Uterus (tissue), 3 donors: ENCODE measurements at regions not wholly inside any gene's neighbourhood (a gene's known extent, or its start where the extent isn't known, plus 50 kb on each side); places are given as distances from the start of the nearest gene placed in this dataset.

ENCODE experiments used
- DNase-seq, 2 donors: peaks; one replicate each; pipeline ENCODE4 v3.0.0-alpha.2; 2019 to 2020
- H3K27ac ChIP-seq, 2 donors: fragments of 200-600 bp; sonication (generic); 1 replicate in 1 of 2; 2 replicates in 1 of 2; pipeline ENCODE4 v1.5.1; 2016 to 2018
- H3K27me3 ChIP-seq, 2 donors: fragments of 200-600 bp; sonication (generic); one replicate each; pipeline ENCODE4 v1.5.1; 2018 to 2019; ENCODE audit warnings: control low read depth in 1 of 2
- H3K36me3 ChIP-seq, 2 donors: fragments of 200-600 bp; sonication (generic); one replicate each; pipeline ENCODE4 v1.5.1; 2019; ENCODE audit warnings: control low read depth in 1 of 2
- H3K4me1 ChIP-seq, 2 donors: fragments of 200-600 bp; sonication (generic); one replicate each; pipeline ENCODE4 v1.5.1; 2018 to 2019; ENCODE audit warnings: control low read depth in 1 of 2
- H3K4me3 ChIP-seq, 2 donors: fragments of 200-600 bp; sonication (generic); 1 replicate in 1 of 2; 2 replicates in 1 of 2; pipeline ENCODE4 v1.5.1; 2018 to 2019; ENCODE audit warnings: mild to moderate bottlenecking in 1 of 2
- H3K9me3 ChIP-seq, 2 donors: fragments of 200-600 bp; sonication (generic); one replicate each; pipeline ENCODE4 v1.5.1; 2019; ENCODE audit warnings: control low read depth in 1 of 2
- POLR2A ChIP-seq, 2 donors: fragments of 450-650 bp; IDR thresholded peaks; one replicate each; pipeline ENCODE4 v1.6.1; 2016; ENCODE audit warnings: antibody characterized with exemption in 2 of 2, mild to moderate bottlenecking in 1 of 2, moderate library complexity in 1 of 2
- intact Hi-C: fragments of 100-400 bp; cut with DNase I; formaldehyde crosslinking; loops from one replicate; pipeline ENCODE4 v1.15.1; 2023; ENCODE audit warnings: low total_unique reads
- TF ChIP-seq, protein P1 (sequence below), 4 experiments: fragments of 200-600 bp in 2 of 4; fragments of 450-650 bp in 2 of 4; sonication (generic) in 2 of 4; IDR thresholded peaks; one replicate each; pipeline ENCODE4 v1.5.1; 2016 to 2019; ENCODE audit warnings: antibody characterized with exemption in 4 of 4, mild to moderate bottlenecking in 2 of 4, moderate library complexity in 1 of 4
- donor health status: DM: yes; HTN: yes; CAD: no.

DNA sequence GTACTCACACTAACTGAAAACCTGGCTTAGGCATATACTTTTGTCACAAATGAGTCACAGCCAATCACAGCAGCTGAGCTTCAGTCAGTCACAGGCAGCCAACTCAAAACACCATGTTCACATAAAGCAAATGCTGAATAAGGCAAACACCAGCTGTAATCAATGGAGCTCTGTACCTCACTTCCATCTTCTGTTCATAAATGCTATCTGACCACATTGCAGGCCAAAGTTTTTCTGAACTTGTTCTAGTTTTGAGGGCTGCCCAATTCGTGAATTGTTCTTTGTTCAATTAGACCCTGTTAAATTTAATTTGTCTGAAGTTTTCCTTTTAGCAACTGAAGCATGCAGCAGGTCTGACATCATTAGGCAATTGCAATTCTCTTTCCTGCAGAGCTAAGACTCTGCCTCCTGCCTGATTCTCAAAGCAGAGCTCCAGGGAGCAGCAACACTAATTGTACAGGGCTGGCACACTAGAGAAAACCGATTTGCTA is 129.9 kb downstream of the WIF1 start:
- no peak overlapping the region for H3K27ac ChIP-seq

DNA sequence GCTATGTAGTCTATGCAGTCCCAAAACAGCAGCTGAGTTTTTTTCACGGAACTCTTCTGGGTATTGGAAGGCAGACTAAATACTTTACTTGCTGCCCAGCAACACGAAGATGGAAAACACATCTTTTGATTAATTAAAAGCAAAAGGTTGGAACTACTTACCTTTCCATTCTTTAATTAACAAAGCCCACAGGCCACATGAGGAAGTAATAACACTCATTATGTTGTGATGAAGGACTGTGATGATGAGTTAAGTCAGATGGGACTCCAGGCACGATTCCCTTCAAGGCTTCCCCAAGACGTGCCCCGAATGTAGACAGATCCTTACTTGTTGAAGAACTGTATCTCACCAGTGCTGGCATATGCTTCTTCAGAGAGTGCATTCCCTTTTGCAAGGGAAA is 129.0 kb downstream of the WIF1 start:
- H3K27ac ChIP-seq: no peak overlapping the region
- intact Hi-C loops: no loop called here
- no peaks in the 10 kb centered on the region for H3K4me1 ChIP-seq
- no peaks in the 10 kb centered on the region for H3K9me3 ChIP-seq
- TF ChIP-seq POLR2A (IDR thresholded peaks at IDR 0.05): no peak
- TF ChIP-seq, protein P1, sequence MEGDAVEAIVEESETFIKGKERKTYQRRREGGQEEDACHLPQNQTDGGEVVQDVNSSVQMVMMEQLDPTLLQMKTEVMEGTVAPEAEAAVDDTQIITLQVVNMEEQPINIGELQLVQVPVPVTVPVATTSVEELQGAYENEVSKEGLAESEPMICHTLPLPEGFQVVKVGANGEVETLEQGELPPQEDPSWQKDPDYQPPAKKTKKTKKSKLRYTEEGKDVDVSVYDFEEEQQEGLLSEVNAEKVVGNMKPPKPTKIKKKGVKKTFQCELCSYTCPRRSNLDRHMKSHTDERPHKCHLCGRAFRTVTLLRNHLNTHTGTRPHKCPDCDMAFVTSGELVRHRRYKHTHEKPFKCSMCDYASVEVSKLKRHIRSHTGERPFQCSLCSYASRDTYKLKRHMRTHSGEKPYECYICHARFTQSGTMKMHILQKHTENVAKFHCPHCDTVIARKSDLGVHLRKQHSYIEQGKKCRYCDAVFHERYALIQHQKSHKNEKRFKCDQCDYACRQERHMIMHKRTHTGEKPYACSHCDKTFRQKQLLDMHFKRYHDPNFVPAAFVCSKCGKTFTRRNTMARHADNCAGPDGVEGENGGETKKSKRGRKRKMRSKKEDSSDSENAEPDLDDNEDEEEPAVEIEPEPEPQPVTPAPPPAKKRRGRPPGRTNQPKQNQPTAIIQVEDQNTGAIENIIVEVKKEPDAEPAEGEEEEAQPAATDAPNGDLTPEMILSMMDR (IDR thresholded peaks at IDR 0.05): no peak
- no peaks in the 10 kb centered on the region for H3K27me3 ChIP-seq
- no peaks in the 10 kb centered on the region for H3K36me3 ChIP-seq
- DNase-seq: no peak
- no peak overlapping the region for H3K4me3 ChIP-seq

More for the DNA sequence above, 129.9 kb downstream of the WIF1 start:
- Histone ChIP-seq H3K36me3 (no peaks in the 10 kb centered on the region), H3K4me1 (no peaks in the 10 kb centered on the region), H3K9me3 (no peaks in the 10 kb centered on the region), H3K27me3 (no peaks in the 10 kb centered on the region), H3K4me3 (no peak overlapping the region)
- intact Hi-C loops: no loop called here
- no peak for TF ChIP-seq POLR2A (IDR thresholded peaks at IDR 0.05)
- DNase-seq: no peak

DNA sequence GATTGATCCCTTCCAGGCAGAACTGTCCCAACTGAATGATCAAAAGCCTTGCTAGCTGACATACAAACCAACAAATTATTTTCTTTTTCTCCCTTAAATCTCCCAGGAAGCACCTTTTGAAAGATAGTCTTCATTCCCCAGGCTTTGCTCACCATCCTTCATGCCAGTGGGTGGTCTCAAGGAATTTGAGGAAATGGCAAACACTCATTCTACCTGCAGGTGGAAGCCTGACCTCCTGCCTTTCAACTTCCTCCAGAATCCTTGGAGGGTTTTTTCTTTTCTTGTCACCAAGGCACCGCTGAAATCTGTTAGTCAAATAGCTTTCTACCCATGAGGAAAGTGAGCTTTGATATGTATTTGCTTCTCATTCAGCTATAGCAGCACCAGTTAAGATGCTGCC is 128.5 kb downstream of the WIF1 start:
- no peak overlapping the region for H3K27ac ChIP-seq
- no peaks in the 10 kb centered on the region for H3K9me3 ChIP-seq
- no peaks in the 10 kb centered on the region for H3K4me1 ChIP-seq
- H3K36me3 ChIP-seq: no peaks in the 10 kb centered on the region
- no peak overlapping the region for H3K4me3 ChIP-seq
- DNase-seq: no peak
- TF ChIP-seq, protein P1 (IDR thresholded peaks at IDR 0.05): no peak
- no peak for TF ChIP-seq POLR2A (IDR thresholded peaks at IDR 0.05)
- no peaks in the 10 kb centered on the region for H3K27me3 ChIP-seq
- intact Hi-C loops: no loop called here

DNA sequence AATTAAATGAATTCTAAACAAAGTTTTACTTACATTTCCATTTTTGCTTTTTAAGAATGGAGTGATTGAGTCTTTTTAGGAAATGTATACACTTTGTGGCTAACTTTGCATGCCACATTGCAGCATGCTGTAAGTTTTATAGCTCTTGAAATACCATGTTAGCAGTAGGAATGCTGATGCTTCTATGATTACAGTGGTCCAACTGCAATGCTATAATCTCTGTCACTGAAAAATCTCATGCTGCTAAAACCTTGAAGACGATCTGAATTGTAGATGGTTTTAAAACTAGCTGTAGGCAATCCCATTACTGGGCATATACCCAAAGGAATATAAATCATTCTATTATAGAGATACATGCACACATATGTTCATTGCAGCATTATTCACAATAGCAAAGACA is 127.6 kb downstream of the WIF1 start:
- Histone ChIP-seq H3K4me1 (no peaks in the 10 kb centered on the region), H3K27me3 (no peaks in the 10 kb centered on the region), H3K4me3 (no peak overlapping the region), H3K9me3 (no peaks in the 10 kb centered on the region), H3K36me3 (no peaks in the 10 kb centered on the region), H3K27ac (no peak overlapping the region)
- no peak for DNase-seq
- intact Hi-C loops: no loop called here
- TF ChIP-seq, protein P1 (IDR thresholded peaks at IDR 0.05): no peak
- TF ChIP-seq POLR2A (IDR thresholded peaks at IDR 0.05): no peak

DNA sequence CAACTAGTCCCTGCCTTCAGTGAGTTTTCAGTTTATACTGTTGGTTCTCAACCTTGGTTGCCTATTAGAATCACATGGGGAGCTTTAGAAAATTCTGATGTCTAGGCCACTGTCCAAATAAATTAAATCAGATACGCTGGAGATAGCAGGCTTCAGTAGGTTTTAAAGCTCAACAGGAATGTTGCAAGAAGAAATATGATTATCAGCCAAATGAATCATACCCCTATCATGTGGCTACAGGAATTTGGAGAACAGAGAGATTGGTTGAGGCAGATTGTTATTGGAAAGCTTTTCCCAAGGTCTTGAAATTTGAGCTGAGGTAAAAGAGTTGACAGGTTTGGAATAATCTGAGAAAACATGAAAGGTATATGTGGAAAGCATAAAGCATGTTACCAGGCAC is 125.3 kb downstream of the WIF1 start:
- Histone ChIP-seq H3K9me3 (no peaks in the 10 kb centered on the region), H3K36me3 (no peaks in the 10 kb centered on the region), H3K27ac (no peak overlapping the region), H3K4me3 (no peak overlapping the region), H3K4me1 (no peaks in the 10 kb centered on the region), H3K27me3 (no peaks in the 10 kb centered on the region)
- intact Hi-C loops: no loop called here
- no peak for DNase-seq
- no peak for TF ChIP-seq POLR2A (IDR thresholded peaks at IDR 0.05)
- TF ChIP-seq, protein P1 (IDR thresholded peaks at IDR 0.05): no peak

DNA sequence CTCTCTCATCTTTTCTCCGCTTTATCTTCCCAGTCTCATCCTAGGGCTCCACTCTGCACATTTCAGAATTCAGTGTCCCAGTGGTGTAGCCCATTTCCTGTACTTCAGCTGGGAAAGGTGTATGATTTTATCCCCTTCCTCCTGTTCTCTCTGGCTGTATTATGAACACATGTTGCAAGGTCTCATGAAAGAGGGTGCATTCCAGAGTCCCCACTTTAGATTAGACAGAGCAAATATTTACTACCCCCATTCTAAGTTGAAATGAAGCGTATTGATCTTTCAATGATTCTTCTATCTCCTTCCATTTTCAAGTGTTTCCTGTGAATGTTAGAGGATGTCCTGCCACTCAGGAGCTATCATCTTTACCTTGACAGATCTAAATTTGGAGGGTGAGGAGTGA is 123.2 kb downstream of the WIF1 start:
- Histone ChIP-seq H3K36me3 (no peaks in the 10 kb centered on the region), H3K27ac (no peak overlapping the region), H3K4me3 (no peak overlapping the region), H3K9me3 (no peaks in the 10 kb centered on the region), H3K4me1 (no peaks in the 10 kb centered on the region), H3K27me3 (no peaks in the 10 kb centered on the region)
- TF ChIP-seq POLR2A (IDR thresholded peaks at IDR 0.05): no peak
- TF ChIP-seq, protein P1 (IDR thresholded peaks at IDR 0.05): no peak
- no peak for DNase-seq
- intact Hi-C loops: no loop called here
